ENCODE measurements at regions not wholly inside any gene's neighbourhood (a gene's known extent, or its start where the extent isn't known, plus 50 kb on each side); places are given as distances from the start of the nearest gene placed in this dataset.
A peak's percentile ranks its signal among the peaks of the same experiment; 100 is the strongest.

- TF ChIP-seq EGR1 (IDR thresholded peaks at IDR 0.05) (no peak), FOXM1 (IDR thresholded peaks at IDR 0.05; ENCODE audit: borderline replicate concordance, low read depth) (peak; percentile 72), NFIC (IDR thresholded peaks at IDR 0.05) (peak; percentile 41; the same call in 1 of the 2 replicates), USF1 (IDR thresholded peaks at IDR 0.05) (peak; percentile 72), RAD21 (IDR thresholded peaks at IDR 0.05; ENCODE audit: low read depth) (peak; percentile 15; the same call in 1 of the 2 replicates), YY1 (IDR thresholded peaks at IDR 0.05; ENCODE audit: low read depth) (no peak), CREB1 (IDR thresholded peaks at IDR 0.05; ENCODE audit: low read depth) (no peak), TCF12 (IDR thresholded peaks at IDR 0.05; ENCODE audit: low read depth) (peak; percentile 87), EP300 (IDR thresholded peaks at IDR 0.05; ENCODE audit: borderline replicate concordance) (peak; percentile 91), REST (IDR thresholded peaks at IDR 0.05; ENCODE audit: low read depth) (no peak), TAF1 (IDR thresholded peaks at IDR 0.05; ENCODE audit: low read depth) (0 out of 2 replicates have a peak, but pooled peaks have one; percentile 34), CEBPB (IDR thresholded peaks at IDR 0.05) (0 out of 2 replicates have a peak, but pooled peaks have one; percentile 3), TEAD4 (IDR thresholded peaks at IDR 0.05) (peak; percentile 81)
- TF ChIP-seq, protein P1, sequence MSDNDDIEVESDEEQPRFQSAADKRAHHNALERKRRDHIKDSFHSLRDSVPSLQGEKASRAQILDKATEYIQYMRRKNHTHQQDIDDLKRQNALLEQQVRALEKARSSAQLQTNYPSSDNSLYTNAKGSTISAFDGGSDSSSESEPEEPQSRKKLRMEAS (IDR thresholded peaks at IDR 0.05) = peak; percentile 74; the same call in 1 of the 2 replicates
Observed at GRCh38 chr12:4011597-4011996, 138.4 kb upstream of the PARP11 start.

- TF ChIP-seq RAD21 (IDR thresholded peaks at IDR 0.05; ENCODE audit: low read depth) (no peak), FOXM1 (IDR thresholded peaks at IDR 0.05; ENCODE audit: borderline replicate concordance, low read depth) (no peak), TEAD4 (IDR thresholded peaks at IDR 0.05) (no peak), ZBTB7A (IDR thresholded peaks at IDR 0.05; ENCODE audit: low read depth) (no peak), TAF1 (IDR thresholded peaks at IDR 0.05; ENCODE audit: low read depth) (no peak), USF1 (IDR thresholded peaks at IDR 0.05) (no peak), TCF12 (IDR thresholded peaks at IDR 0.05; ENCODE audit: low read depth) (no peak), EP300 (IDR thresholded peaks at IDR 0.05; ENCODE audit: borderline replicate concordance) (no peak), CREB1 (IDR thresholded peaks at IDR 0.05; ENCODE audit: low read depth) (no peak), EGR1 (IDR thresholded peaks at IDR 0.05) (no peak), YY1 (IDR thresholded peaks at IDR 0.05; ENCODE audit: low read depth) (no peak), NFIC (IDR thresholded peaks at IDR 0.05) (no peak)
- TF ChIP-seq, protein P1 (IDR thresholded peaks at IDR 0.05) = no peak
Observed at GRCh38 chr12:4009979-4010704, 136.9 kb upstream of the PARP11 start.

GRCh38 chr12:4006743-4007142 lies 133.5 kb upstream of the PARP11 start:
- TF ChIP-seq, protein P1 (IDR thresholded peaks at IDR 0.05) = no peak
- TF ChIP-seq TCF12 (IDR thresholded peaks at IDR 0.05; ENCODE audit: low read depth) = no peak
- no peak for TF ChIP-seq ZBTB7A (IDR thresholded peaks at IDR 0.05; ENCODE audit: low read depth)
- TF ChIP-seq TAF1 (IDR thresholded peaks at IDR 0.05; ENCODE audit: low read depth) = no peak
- no peak for TF ChIP-seq FOXM1 (IDR thresholded peaks at IDR 0.05; ENCODE audit: borderline replicate concordance, low read depth)
- TF ChIP-seq EP300 (IDR thresholded peaks at IDR 0.05; ENCODE audit: borderline replicate concordance) = no peak
- TF ChIP-seq CREB1 (IDR thresholded peaks at IDR 0.05; ENCODE audit: low read depth) = no peak
- TF ChIP-seq EGR1 (IDR thresholded peaks at IDR 0.05) = no peak
- no peak for TF ChIP-seq USF1 (IDR thresholded peaks at IDR 0.05)
- no peak for TF ChIP-seq NFIC (IDR thresholded peaks at IDR 0.05)
- no peak for TF ChIP-seq TEAD4 (IDR thresholded peaks at IDR 0.05)
- TF ChIP-seq CEBPB (IDR thresholded peaks at IDR 0.05) = no peak
- no peak for TF ChIP-seq YY1 (IDR thresholded peaks at IDR 0.05; ENCODE audit: low read depth)
- no peak for TF ChIP-seq RAD21 (IDR thresholded peaks at IDR 0.05; ENCODE audit: low read depth)
- TF ChIP-seq REST (IDR thresholded peaks at IDR 0.05; ENCODE audit: low read depth) = no peak

DNA sequence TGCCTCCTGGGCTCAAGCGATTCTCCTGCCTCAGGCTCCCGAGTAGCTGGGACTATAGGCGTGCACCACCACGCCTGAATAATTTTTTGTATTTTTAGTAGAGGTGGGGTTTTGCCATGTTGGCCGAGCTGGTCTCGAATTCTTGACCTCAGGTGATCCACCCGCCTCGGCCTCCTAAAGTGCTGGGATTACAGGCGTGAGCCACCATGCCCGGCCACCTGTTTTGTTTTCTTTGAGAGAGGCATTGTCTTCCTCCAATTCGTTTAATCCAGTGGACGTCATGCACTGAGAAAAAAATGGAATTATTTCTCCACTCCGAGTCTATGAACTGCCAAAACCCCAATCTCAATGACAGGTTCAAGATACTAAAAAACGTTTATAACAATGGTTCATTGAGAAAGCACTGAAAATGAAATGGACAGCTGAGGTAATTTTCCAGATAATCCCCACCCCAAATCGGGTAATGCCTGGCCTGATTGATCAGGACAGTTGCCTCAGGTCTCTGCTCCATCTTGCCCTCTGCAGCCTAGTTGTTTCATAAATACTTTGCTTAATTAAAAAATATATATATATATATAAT lies 132.7 kb upstream of the PARP11 start:
- TF ChIP-seq TCF12 (IDR thresholded peaks at IDR 0.05; ENCODE audit: low read depth) (no peak), USF1 (IDR thresholded peaks at IDR 0.05) (no peak), EP300 (IDR thresholded peaks at IDR 0.05; ENCODE audit: borderline replicate concordance) (no peak), TAF1 (IDR thresholded peaks at IDR 0.05; ENCODE audit: low read depth) (no peak), EGR1 (IDR thresholded peaks at IDR 0.05) (no peak), TEAD4 (IDR thresholded peaks at IDR 0.05) (no peak), CREB1 (IDR thresholded peaks at IDR 0.05; ENCODE audit: low read depth) (no peak), ZBTB7A (IDR thresholded peaks at IDR 0.05; ENCODE audit: low read depth) (no peak), REST (IDR thresholded peaks at IDR 0.05; ENCODE audit: low read depth) (no peak), NFIC (IDR thresholded peaks at IDR 0.05) (no peak), YY1 (IDR thresholded peaks at IDR 0.05; ENCODE audit: low read depth) (no peak), FOXM1 (IDR thresholded peaks at IDR 0.05; ENCODE audit: borderline replicate concordance, low read depth) (no peak), CEBPB (IDR thresholded peaks at IDR 0.05) (no peak), RAD21 (IDR thresholded peaks at IDR 0.05; ENCODE audit: low read depth) (no peak)
- TF ChIP-seq, protein P1 (IDR thresholded peaks at IDR 0.05) = no peak
